ENCODE measurements at regions not wholly inside any gene's neighbourhood (a gene's known extent, or its start where the extent isn't known, plus 50 kb on each side); places are given as distances from the start of the nearest gene placed in this dataset.

DNA sequence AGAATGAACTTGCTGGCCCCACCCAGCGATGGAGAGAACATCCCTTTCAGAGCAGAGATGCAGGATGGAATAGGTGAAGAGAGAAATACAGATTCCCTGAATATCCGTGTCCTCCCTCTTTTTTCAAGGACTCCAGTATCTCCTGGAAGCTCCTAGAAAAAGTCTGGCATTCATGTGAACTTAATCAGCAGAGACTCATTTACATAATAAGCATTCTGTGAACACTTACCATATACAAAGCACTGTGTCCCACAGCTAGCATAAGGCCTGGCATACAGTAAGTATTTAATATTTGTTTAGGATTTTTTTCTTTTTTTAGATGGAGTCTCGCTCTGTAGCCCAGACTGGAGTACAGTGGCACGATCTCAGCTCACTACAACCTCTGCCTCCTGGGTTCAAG lies 208.5 kb upstream of the RPL38 start:
- DNase-seq, result no peak

DNA sequence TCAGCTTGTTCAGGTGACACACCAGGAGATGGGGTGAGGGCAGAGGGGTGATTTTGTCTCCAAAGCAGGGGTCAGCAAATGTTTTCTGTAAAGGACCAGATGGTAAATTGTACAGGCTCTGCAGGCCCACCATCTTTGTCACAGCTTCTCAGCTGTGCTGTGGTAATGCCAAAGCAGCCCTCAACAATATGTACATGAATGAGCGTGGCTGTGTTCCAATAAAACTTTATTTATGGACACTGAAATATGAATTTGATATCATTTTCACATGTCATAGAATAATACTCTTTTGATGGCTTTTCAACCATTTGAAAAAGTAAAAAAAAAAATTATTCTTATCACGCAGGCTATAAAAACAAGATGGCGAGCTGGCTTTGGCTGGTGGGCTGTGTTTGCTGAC lies 206.4 kb upstream of the RPL38 start:
- DNase-seq, result no peak

DNA sequence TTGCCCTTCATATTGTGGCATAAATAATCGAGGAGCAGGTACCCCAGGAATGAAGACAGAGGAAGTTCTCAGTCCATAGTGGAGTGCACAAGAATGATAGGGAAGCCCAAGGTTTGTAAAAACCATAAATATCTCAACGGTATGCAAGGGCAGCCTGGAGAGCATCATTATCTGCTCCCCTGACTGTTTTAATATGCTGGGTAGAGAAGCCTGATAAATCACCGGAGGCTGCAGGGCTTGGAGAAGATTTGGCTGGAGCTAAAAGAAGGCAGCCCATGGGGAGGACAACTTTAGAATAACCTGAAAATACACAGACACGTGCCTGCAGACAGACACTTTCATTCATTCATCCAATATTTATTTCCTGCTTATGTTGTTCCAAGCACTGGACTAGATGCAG lies 205.2 kb upstream of the RPL38 start:
- DNase-seq, result no peak

DNA sequence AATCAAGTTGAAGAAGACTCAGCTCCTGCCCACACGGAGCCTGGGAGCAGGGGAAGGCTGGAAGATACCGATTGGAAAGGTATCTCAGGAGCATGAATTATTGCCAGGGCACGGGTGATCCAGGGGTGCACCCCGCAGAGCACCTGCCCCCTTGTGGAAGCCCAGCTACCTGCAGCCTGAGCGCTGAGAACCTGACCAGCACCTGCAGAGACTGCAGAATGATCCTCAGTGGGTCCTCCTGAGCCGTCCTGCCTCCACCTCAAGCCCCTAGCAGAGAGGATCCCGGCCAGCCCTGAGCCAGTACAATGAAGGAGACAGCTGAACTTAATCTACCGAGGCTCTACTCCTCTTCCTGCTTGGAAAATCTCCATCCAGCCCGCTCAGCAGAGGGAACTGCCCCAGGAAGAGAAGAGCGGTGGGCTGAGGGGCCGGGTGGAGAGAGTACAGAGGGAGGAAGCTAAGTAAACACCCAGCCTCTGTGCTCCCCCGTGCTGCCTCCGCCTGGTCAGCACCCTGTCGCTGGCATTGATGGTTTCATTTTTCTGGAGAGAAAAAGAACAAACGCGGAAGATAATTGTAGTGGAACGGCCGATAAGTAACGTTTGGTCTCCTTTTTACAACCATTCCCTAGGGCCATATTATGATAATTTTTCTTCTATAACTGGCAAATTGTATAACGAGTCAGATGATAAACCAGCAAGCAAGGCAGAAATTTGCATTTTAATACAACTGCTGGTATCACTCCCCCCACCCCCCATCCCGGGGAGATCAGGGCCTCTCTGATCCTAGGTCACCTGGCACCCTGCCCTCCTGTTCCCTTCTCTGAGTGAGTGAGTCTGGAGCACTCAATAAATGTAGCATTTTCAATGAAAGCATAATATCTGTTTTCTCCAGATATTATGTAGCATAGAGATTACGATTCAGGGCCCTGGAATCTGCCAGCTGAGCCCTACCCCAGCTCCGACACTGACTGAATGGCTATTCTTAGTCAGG lies 204.5 kb upstream of the RPL38 start:
- DNase-seq, result no peak

DNA sequence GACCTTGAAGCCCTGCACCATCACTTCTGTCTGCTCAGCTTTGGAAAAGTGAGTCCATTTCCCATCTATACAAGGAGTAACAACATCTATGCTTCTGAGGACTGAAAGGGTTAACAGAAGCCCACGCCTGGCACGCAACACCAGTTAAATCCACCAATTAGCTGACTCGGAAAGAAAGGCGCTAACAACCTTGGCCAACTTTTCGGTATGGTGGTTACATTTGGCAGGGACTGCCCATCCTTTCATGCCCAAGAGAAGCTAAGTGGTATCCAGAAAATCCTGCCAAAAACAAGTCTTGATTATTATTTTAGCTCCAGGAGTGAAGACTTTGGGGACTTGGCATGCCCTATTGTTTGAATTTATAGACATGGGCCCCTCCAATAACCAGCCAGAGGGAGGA lies 202.3 kb upstream of the RPL38 start:
- DNase-seq, result no peak

DNA sequence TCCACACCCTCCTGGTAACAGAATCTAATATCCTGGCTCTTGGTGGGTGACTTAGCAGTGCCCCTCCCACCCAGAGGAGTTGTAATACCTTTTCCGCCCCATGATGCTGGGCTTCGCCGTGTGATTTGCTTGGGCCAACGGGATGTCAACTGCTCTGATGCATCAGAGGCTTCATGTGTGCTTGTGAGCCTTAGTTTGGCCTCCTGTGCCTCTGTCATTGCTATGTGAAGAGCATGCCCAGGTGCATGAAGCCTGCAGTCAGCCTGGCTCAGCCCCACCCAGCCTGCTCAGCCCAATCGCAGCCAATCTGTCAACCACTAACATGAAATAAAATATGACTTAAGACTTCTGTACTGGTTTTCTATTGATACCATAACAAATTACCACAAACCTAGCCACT lies 201.2 kb upstream of the RPL38 start:
- DNase-seq, result no peak

DNA sequence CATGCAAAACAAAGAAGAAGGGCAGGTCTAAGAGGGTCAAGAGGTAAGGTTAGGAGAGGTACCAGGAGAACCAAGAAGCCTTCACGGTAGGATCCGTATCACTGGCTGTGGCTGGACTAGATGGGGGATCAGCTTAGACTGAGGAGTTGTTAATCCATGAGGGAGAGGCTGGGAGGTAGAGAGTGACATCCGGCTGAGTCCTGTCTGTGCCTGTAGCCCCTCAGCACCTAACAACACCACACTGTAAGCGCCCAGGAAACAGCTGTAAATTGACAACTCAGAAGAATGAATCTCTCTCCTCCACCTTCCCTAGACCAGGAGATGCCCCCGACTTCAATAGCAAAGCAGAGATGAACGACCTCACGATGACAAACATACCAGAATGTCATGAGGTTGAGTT lies 199.4 kb upstream of the RPL38 start:
- no peak for DNase-seq

DNA sequence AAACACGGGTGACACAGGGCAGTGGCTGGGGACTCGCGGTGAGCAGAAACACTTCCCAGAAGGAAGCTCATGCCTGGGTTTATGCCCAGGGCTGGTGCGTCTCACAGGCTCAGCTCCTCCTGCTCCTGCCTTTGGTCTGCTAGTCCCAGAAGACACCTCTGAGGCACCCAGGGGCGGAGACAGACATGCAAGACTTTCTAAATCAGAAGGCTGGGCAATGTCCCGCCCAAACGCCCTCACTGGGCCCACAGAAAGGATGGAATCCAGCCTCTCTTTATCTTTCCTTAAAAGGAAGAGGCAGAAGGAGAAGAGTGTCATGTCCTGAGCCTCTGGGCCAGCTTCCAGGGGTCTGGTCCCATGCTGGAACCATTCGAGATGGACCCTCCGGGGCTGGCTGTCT lies 197.7 kb upstream of the RPL38 start:
- DNase-seq, result no peak

DNA sequence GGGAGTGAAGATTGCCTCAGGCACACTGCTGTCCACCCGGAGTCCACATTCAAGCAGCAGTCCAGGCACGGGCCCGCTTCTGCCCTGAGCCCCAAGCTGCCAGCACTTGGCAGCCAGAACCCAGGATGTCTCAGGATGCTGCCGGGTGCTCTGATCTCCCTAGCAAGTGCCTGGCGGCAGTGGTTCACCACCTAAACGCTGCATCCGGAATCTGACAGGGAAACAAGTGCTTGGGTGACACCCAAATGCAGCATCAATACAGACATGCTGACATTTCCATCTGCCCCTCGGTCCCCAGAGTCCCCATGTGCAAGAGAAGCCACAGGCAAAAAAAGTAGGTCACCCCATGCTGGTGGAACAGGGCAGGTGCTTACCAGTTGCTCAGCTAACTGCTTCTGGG lies 197.1 kb upstream of the RPL38 start:
- no peak for DNase-seq

DNA sequence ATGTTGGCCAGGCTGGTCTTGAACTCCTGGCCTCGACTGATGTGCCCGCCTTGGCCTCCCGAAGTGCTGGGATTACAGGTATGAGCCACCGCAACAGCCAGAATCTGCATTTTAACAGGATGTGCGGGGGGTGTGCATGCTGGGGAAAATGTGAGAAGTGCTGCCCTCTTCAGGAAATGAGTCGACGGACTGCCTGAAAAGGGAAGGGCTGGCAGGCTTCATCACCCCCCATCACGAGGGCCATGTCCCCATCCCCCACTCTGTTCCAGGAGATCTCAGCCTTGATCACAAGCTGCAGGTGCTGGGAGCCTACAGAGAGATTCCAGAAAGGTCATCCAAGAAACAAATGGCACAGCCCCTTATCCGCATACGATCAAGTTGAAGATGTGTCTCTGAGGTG lies 195.3 kb upstream of the RPL38 start:
- no peak for DNase-seq

DNA sequence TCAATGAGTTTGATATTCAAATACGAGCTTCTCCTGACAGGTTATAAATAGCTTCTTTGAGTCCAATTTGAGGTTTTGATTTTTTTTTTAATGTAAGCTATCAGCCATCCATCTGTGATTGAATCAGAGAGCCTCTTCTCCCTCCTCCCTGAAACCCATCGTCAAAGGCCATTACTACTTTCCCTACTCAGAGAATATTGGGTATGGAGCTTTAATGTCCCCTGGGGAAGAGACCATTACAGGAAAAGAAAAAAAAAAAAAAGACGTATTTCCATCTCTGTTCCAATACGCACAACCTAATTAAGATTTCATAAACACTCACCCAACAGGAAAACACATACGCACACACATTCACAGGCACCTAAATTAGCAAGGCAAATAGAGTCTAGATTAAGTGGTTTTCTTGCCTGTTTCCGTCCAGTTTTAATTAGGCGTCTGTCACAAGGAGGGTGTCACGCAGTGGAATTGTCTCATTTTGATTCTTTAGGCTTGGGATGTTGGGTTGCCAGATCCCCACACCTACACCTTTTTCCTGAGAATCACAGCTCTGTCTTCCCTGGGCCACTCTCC lies 194.3 kb upstream of the RPL38 start:
- no peak for DNase-seq

DNA sequence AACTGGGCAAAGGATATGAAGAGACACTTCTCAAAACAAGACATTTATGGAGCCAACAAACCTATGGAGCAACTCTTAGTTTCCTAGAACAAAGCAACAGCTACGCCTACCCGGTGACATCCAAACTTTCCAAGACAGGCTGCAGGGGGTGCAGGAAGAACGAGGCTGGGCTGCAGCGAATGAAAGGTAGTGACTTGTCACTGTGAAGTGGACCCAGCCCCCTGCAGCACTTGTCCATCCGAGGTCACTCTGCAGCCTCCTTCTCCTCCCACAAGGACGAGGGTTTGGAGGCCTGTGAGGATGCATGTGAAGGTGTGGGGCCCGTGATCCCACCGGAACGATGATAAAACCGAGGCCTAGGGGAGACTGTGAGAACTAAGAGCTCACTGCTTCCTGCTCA lies 192.6 kb upstream of the RPL38 start:
- no peak for DNase-seq

DNA sequence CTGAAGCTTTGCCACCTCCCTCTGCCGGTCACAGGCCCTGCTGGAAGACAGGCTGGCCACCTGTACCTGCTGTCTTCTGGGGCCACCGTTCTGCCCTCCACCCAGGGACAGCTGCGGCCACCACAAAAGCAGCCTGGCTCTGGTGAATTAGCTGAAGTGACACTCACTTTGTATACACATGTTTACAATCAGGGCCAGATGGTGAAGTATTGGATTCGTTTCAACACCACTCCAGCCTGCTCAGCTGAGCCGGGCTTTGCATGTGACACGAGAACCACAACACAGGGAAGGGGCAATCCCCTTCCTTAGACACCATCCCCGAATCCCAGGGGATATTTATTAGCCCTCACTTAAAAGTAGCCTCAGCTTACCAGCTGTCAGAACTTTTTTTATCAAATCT lies 191.5 kb upstream of the RPL38 start:
- DNase-seq, result no peak

DNA sequence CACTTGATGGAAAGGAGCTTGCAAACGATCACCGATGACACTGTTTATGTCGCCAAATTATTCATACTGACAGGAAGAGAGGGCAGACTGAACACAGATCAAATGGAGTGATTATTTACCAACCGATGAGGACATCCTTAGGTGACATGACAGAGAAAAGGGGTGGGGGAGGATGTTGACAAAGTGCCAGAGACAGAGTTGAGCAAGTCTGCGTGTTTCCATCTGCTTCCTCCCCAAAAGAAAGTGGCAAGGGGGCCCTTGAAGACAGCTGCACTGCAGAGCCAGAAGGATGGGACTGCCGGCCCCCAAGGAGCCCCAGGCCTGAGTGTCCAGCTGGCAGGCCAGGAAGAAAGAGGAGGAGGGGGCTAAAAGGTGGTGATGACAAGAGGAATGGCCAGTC lies 191.0 kb upstream of the RPL38 start:
- no peak for DNase-seq

DNA sequence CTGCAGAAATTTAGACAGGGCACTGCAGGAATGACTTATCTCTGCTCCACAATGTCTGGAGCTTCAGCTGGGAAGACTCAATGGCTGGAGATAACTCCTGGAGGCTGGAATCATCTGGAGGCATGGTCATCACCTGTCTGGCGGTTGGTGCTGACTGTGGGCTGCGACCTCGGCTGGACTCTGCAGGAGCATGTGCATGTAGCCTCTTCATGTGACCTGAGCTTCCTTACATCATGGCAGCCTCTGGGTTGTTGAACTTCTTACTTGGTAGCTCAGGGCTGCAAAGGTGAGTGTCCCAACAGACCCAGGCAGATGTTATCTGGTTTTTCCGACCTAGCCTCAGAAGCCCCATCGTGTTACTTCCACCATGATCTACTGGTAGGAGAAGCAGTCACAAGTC lies 188.2 kb upstream of the RPL38 start:
- no peak for DNase-seq

DNA sequence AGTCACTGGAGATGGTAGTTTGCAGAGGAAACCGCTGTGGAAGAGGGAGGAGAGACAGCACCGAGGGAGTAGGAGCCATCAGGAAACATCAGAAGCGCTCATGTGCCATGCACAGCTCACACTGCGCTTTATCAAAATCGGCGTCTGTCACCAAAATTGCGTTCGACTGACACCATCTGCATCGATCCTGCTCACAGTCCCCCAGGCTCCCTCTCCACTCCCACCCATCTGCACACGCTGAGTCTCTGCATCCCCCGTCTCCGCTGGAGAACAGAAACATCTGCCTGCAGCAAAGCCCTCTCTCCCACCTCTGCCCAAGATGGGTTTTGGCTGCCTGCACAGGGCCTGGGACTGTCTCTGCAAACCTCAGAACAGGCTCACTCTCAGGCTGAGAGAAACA lies 187.5 kb upstream of the RPL38 start:
- no peak for DNase-seq

DNA sequence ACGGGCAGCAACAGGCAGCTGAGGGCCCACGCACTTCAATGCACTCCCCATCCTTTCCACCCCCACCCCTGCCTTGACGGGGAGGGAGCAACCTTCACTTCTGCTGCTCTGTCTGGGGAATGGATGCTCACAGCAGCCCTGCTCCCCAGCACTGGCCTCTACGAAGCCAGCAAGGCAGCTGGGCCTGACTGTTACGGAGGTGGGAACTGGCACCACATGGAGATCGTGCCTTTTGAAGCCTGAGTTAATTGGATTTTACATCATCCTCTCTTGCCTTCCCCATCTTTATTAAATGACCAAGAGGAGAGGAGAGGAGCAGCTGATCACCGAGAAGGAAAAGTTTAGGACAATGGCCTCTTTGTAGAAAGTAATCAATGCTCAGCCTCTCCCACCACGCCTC lies 187.0 kb upstream of the RPL38 start:
- no peak for DNase-seq

DNA sequence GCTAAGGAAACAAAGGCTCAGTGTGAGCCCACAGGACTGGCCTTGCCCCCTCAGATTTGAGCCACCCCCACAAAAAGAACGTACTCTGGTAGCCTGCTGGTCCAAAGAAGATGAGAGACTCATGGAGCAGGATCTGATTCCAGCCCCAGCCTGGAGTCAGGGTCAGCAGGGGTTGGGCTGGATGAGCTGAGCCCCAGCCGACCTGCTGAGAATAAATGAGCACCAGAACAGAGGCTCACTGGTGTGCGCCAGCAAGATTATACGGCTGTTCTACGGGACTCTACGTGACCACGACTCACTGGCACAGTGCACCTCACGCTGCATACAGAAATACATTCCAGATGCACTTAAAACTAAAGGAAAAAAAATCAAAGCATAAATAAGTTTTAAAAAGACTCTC lies 186.0 kb upstream of the RPL38 start:
- DNase-seq, result no peak

DNA sequence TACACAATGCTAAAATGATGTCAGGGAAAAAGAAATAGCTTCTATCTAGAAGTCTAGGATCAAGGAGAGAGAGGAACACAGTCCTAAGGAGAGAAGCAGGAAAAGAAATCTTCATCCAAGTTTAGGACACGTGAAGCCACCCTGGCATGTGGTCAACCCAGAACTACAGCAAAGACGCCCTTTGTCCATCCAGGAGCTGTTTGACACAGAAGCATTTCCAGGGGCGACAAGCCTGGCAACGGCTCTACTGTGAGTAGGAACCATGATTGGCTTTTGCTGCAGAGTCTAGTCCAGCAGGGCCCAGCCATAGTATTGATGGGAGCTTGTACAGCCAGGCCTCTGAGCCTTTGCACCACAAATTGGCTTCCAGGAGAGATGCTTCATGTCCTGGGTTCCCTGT lies 185.4 kb upstream of the RPL38 start:
- DNase-seq, result no peak

DNA sequence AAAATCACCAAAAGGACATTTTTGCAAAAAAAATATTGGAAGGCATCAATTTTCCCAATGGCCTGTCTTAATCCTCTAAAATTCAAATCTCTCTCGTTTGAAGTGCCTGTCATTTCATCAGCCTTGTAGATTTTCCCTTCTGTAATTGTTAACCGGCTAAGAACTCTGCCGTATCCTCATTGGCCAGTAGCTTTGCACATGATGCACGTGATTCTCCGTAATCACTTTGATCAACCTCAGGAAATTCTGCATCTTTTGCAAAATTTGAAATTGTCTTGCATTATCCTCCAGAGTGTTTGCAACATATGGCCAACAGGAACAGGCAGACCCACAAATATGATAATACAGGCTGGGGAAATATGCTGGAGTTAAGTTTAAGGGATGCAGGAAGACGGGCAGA lies 184.2 kb upstream of the RPL38 start:
- no peak for DNase-seq

DNA sequence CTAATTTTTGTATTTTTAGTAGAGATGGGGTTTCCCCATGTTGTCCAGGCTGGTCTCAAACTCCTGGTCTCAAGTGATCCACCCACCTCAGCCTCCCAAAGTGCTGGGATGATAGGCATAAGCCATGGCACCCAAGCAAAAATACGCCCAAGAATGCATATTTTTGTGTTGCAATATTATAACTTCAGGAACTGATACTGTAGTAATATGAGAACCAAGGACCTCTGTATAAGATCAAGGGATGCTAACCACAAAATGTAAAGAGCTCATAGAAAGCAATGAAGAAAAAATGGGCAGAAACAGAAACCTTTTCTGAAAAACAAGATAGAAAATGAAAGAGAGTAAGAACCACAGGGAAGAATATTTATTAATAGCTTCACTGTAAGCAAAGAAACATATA lies 183.6 kb upstream of the RPL38 start:
- no peak for DNase-seq

DNA sequence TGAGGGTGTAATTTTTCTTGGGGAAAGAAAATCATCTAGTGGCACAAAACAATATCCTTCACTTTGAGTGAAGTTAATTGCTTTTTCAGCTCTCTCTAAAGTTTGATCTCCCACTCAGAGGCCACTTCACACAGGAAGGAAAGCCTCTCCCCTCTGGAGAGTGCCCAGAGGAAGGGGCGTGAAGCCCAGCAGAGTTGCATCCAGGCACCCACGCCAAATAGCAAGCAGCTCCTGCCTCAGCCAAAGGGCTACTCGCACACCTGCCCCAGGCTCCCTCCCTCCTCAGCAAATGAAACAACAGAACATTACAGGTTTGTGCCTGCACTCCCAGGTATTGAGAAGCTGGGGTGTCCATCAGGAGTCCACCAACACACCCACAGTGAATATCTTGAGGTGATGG lies 183.0 kb upstream of the RPL38 start:
- DNase-seq, result no peak

DNA sequence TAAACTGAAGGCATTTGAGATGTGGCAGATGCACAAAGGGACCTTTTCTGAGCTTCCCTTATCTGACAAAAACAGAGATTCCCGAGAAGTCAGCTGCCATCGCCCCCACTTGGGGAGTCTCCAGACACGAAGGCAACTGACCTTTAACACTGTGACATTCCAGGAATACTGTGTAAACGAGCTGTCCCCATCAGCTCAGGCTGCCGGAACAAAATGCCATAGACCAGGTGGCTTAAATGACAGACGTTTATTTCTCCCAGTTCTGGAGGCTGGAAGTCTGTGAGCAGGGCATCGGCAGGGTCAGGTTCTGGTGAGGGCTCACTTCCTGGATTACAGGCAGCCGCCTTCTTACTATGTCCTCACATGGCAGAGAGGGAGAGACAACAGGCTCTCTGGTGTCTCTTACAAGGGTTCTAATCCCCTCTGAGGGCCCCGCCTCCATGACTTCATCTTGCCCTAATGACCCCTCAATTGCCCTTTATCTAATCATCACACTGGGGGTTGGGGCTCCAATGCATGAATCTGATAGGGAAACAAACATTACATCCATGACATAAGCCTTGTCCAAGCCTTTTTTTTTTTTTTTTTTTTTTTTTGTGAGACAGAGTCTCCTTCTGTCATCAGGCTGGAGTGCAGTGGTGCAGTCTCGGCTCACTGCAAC lies 178.5 kb upstream of the RPL38 start:
- no peak for DNase-seq

DNA sequence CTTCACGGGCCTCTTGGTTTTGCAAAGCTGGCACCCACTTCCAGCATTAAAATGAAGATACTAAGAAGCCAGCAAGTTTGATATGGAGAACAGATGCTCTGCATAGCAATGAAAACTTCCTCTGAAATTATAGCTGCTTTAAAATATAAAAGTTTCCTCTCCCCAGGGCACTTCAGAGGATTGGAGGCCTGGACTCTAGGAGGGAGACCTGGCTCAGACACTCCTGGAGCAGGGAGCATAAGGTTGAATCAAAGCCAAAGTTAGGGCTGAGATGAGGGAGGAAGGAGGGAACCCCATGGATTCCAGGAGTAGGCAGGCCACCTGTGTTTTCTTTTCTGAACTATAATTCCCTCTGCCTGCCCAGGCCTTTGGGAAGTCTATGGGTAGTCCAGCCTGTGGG lies 176.0 kb upstream of the RPL38 start:
- DNase-seq, result no peak

All from right hindlimb (tissue), 1 donor.